ENCODE measurements at regions not wholly inside any gene's neighbourhood (a gene's known extent, or its start where the extent isn't known, plus 50 kb on each side); places are given as distances from the start of the nearest gene placed in this dataset.
"Not testable (repeated sequence)": the region's sequence is repeated elsewhere in the genome, so short reads cannot be mapped to it uniquely, and the experiment has no call there.

GRCh38 chr10:117775526-117775925, 233.0 kb downstream of the EMX2 start:
- no peaks in the 10 kb centered on the region; the same call in 1 of the 2 replicates for H4K20me1 ChIP-seq (replicated peaks; ENCODE audit: insufficient read depth)
- no peaks in the 10 kb centered on the region for H3F3A ChIP-seq (replicated peaks; ENCODE audit: low read depth)
- DNase-seq (ENCODE audit: low spot score): no peak
- Mint-ChIP-seq H3K27ac (no peak overlapping the region), H3K36me3 (ENCODE audit: low read depth) (no peaks in the 10 kb centered on the region), H3K9me3 (no peaks in the 10 kb centered on the region; the same call in 2 of the 3 replicates), H3K4me3 (no peak overlapping the region), H3K4me1 (no peaks in the 10 kb centered on the region), H3K27me3 (ENCODE audit: insufficient read depth, low read depth, poor library complexity) (peaks cover 2% of the 10 kb centered on the region)
- no peak overlapping the region for H3K27ac ChIP-seq (ENCODE audit: low read depth)
- no peaks in the 10 kb centered on the region for H3K27me3 ChIP-seq (ENCODE audit: insufficient read depth)
- no peaks in the 10 kb centered on the region for H3K36me3 ChIP-seq (ENCODE audit: insufficient read depth)
- H3K9me2 ChIP-seq (ENCODE audit: insufficient read depth): peaks cover 15% of the 10 kb centered on the region
- H2AFZ ChIP-seq: no peak overlapping the region
- H3K4me1 ChIP-seq (ENCODE audit: insufficient read depth): no peaks in the 10 kb centered on the region
- H3K79me2 ChIP-seq (replicated peaks; ENCODE audit: insufficient read depth): no peaks in the 10 kb centered on the region
- no peak for ATAC-seq
- no peak overlapping the region for H3K4me2 ChIP-seq
- H3K4me3 ChIP-seq: no peak overlapping the region
- TF ChIP-seq STAT1 (IDR thresholded peaks at IDR 0.05; ENCODE audit: unreplicated experiment): no peak
- TF ChIP-seq CREB1 (CRISPR knock-in tag; IDR thresholded peaks at IDR 0.05; ENCODE audit: low read depth): no peak
- TF ChIP-seq EZH2 (IDR thresholded peaks at IDR 0.05; ENCODE audit: low read depth, unreplicated experiment): no peak
- TF ChIP-seq POLR2AphosphoS5 (IDR thresholded peaks at IDR 0.05; ENCODE audit: low read depth): no peak

GRCh38 chr10:117777222-117777621, 234.7 kb downstream of the EMX2 start:
- not testable (repeated sequence) for ATAC-seq; H3K9me3 Mint-ChIP-seq; H3F3A ChIP-seq (replicated peaks; ENCODE audit: low read depth); H3K36me3 Mint-ChIP-seq (ENCODE audit: low read depth); H3K4me3 Mint-ChIP-seq; H2AFZ ChIP-seq; H3K27me3 ChIP-seq (ENCODE audit: insufficient read depth); H3K36me3 ChIP-seq (ENCODE audit: insufficient read depth); H3K27me3 Mint-ChIP-seq (ENCODE audit: insufficient read depth, low read depth, poor library complexity); H3K4me1 ChIP-seq (ENCODE audit: insufficient read depth); DNase-seq (ENCODE audit: low spot score); H3K27ac ChIP-seq (ENCODE audit: low read depth); H4K20me1 ChIP-seq (replicated peaks; ENCODE audit: insufficient read depth); H3K4me1 Mint-ChIP-seq; H3K4me3 ChIP-seq; H3K79me2 ChIP-seq (replicated peaks; ENCODE audit: insufficient read depth); H3K27ac Mint-ChIP-seq; H3K4me2 ChIP-seq
- peaks cover 17% of the 10 kb centered on the region; the same call in 1 of the 2 replicates for H3K9me2 ChIP-seq (ENCODE audit: insufficient read depth)

GRCh38 chr10:117778241-117778640, 235.7 kb downstream of the EMX2 start:
- H3K27me3 Mint-ChIP-seq (ENCODE audit: insufficient read depth, low read depth, poor library complexity): peaks cover 8% of the 10 kb centered on the region
- no peaks in the 10 kb centered on the region for H3K36me3 ChIP-seq (ENCODE audit: insufficient read depth)
- H3K4me3 ChIP-seq: no peak overlapping the region
- H3K9me3 Mint-ChIP-seq: no peaks in the 10 kb centered on the region; the same call in 2 of the 3 replicates
- H4K20me1 ChIP-seq (replicated peaks; ENCODE audit: insufficient read depth): no peaks in the 10 kb centered on the region; the same call in 1 of the 2 replicates
- no peaks in the 10 kb centered on the region for H3F3A ChIP-seq (replicated peaks; ENCODE audit: low read depth)
- H3K79me2 ChIP-seq (replicated peaks; ENCODE audit: insufficient read depth): no peaks in the 10 kb centered on the region
- H3K36me3 Mint-ChIP-seq (ENCODE audit: low read depth): no peaks in the 10 kb centered on the region
- no peaks in the 10 kb centered on the region for H3K4me1 ChIP-seq (ENCODE audit: insufficient read depth)
- H3K4me1 Mint-ChIP-seq: peaks cover 7% of the 10 kb centered on the region; the same call in 2 of the 3 replicates
- H3K27ac ChIP-seq (ENCODE audit: low read depth): no peak overlapping the region
- no peak overlapping the region for H3K4me2 ChIP-seq
- no peak overlapping the region for H3K27ac Mint-ChIP-seq
- TF ChIP-seq CTCF (conservative IDR thresholded peaks at IDR 0.05; ENCODE audit: low read depth in 2 of 2) (no peak), CREB1 (CRISPR knock-in tag; IDR thresholded peaks at IDR 0.05; ENCODE audit: low read depth) (no peak), REST (IDR thresholded peaks at IDR 0.05; ENCODE audit: unreplicated experiment) (no peak)
- DNase-seq (ENCODE audit: low spot score): no peak
- ATAC-seq: no peak
- no peaks in the 10 kb centered on the region for H3K27me3 ChIP-seq (ENCODE audit: insufficient read depth)
- H2AFZ ChIP-seq: no peak overlapping the region
- peaks cover 17% of the 10 kb centered on the region; the same call in 1 of the 2 replicates for H3K9me2 ChIP-seq (ENCODE audit: insufficient read depth)
- H3K4me3 Mint-ChIP-seq: no peak overlapping the region

Data from GM23338 (cell line).